Coronary artery (tissue), 2 donors: ENCODE measurements at regions not wholly inside any gene's neighbourhood (a gene's known extent, or its start where the extent isn't known, plus 50 kb on each side); places are given as distances from the start of the nearest gene placed in this dataset.
A peak's percentile ranks its signal among the peaks of the same experiment; 100 is the strongest.

Experiments
- DNase-seq: peaks from one replicate; pipeline ENCODE4 v3.0.0-alpha.2; 2017; ENCODE audit warnings: low spot score
- H3K27ac ChIP-seq, 2 donors: fragments of 200-600 bp; sonication (generic); one replicate each; pipeline ENCODE4 v1.5.1; 2016 to 2019
- H3K4me3 ChIP-seq: fragments of 200-600 bp; sonication (generic); 2 replicates; pipeline ENCODE4 v1.5.1; 2016; ENCODE audit warnings: mild to moderate bottlenecking, moderate library complexity
- CTCF ChIP-seq: fragments of 200-600 bp; sonication (generic); IDR thresholded peaks from one replicate; pipeline ENCODE4 v1.5.1; 2019; ENCODE audit warnings: antibody characterized with exemption

DNA sequence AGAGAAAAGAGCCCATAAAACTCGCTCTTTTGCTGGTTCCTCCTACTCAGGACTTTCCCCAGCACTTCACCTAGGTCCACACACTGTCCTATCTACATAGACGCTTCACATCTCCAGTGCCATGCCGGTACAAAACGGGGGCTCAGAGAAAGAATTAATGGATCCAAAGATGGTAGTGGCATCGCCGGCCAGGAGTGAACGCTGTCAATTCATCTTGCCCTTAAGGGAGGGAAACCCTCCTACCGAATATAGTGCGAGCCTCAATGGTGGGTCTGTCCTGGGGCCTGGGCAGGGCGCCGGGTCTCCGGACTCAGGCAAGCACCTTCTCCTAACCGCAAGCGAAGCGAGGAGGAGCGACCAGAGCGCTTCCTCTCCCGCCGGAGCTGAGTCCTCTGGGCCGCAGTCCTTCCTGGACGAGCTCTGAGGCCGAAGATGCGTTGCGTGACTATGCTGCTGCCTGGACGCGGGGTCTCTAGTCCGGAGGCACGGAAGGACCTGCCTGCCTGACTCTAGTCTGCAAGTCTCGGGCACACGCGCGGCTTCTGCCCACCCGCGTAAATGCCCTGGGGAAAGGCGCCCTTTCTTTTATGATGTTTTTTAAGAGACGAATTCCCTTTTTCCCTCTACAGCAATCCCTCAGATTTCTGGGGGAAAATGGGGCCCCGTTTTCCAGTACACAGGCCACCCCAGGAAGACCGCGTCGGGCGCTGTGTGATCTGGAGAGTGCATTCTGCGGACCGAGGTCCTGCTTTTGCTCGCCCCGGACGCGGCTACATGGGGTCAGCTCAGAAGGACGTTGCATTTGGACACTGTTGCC, 100.1 kb upstream of the PRDM1 start:
- TF ChIP-seq CTCF: no peak
- no peak overlapping the region for H3K27ac ChIP-seq
- no peak for DNase-seq
- H3K4me3 ChIP-seq: peak overlapping the region; percentile 57

GRCh38 chr6:105985098-105985815, 100.9 kb upstream of the PRDM1 start:
- Histone ChIP-seq H3K4me3 (peak overlapping the region; percentile 57), H3K27ac (no peak overlapping the region)
- TF ChIP-seq CTCF: no peak
- DNase-seq: no peak

GRCh38 chr6:105983763-105984162, 102.4 kb upstream of the PRDM1 start:
- Histone ChIP-seq H3K27ac (no peak overlapping the region), H3K4me3 (no peak overlapping the region)
- no peak for TF ChIP-seq CTCF
- no peak for DNase-seq

DNA sequence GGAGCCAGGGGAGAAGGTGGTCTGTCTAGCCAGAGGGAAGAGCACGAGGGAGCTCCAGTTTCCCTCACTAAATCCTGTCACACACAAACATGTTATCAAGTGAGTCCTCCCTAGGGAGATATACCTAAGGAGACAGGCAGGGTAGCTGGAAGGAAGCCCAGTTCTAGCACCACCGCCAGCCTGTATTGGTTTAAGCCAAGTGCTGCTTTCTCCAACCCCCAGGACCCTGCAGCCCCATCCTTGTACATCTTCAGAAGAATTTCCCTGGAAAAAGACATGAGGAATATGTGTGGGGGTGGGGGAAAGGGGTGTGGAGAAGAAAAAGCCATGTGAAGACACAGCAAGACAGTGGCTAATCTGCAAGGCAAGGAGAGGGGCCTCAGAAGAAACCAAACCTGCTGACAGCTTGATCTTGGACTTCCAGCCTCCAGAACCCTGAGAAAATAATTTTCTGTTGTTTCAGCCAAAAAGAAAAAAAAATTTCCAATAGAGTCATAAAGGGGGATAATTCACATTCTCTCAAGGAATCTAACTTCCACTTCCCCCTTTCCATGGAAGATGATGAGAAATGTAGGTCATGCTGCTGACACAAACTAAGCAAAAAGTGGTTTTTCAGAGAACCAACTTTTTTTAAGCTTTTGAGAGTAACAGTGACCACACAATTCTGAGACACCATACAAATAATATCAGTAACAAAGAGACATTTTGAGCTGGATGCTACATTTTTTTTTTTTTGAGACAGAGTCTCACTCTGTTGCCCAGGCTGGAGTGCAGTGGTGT, 103.2 kb upstream of the PRDM1 start:
- no peak for TF ChIP-seq CTCF
- no peak for DNase-seq
- no peak overlapping the region for H3K4me3 ChIP-seq
- no peak overlapping the region for H3K27ac ChIP-seq

GRCh38 chr6:105981888-105982358, 104.2 kb upstream of the PRDM1 start:
- TF ChIP-seq CTCF: no peak
- no peak for DNase-seq
- peak overlapping the region; percentile 59 for H3K4me3 ChIP-seq
- no peak overlapping the region for H3K27ac ChIP-seq

DNA sequence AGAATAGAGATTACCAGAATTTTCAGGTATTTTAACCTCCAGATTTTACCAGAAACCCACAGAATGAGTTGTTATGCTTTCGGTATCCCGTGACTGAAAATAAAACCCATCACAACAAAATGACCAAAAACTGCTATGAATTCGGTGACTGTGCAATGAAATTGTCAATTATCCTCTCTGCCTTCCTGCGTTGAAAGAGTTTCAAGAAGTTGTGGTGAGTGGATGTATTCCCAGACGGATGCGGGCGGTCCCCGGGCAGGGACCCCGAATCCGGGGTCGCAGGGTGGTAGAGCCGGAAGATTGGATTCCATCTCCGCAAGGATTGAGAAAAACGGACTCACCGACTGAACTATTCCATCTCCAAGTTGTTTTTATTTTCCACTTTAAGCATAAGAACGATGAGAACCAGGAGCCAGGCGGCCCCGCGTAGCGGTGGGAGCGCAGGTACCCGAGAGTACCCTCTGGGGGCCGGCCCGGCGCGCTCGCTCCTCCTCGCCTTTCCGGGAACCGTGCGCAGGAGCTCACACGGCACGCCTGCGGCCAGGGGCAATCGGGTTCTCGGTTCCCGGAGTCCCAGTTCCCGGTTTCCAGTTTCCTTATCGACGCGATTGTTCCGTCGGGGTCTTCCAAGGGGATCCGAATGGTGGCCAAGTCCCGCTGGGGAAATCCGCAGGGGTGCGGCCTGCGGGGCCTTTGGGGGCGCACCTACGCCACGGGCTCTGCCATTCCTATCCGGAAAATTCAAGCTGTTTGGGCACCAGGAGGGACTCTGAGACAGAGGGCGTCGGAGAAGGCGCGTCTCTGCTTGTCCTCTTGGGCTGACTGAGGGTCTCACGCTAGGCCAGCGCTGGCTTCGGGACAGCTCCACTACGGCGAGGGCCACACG, 104.9 kb upstream of the PRDM1 start:
- no peak for DNase-seq
- no peak for TF ChIP-seq CTCF
- Histone ChIP-seq H3K27ac (no peak overlapping the region), H3K4me3 (peak overlapping the region; percentile 59)
